ENCODE measurements at regions not wholly inside any gene's neighbourhood (a gene's known extent, or its start where the extent isn't known, plus 50 kb on each side); places are given as distances from the start of the nearest gene placed in this dataset.

DNA sequence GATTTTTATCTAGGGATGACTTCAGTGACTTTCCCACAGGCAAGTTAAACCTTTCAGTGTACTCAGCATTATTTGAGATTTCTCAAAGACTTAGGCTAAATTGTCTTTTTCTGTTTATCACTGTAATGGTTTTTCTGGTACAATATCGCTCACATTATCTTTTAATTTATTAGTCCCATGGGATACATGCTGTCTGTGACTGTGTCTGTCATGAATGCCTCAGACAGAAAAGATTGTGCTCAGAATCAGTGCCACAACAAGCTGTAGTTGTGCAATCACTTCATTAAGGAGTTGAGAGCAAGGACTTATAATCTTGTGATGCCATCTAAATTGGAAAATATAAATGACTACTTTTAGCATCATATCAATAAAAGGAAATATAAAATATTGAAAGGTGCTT is 2374.2 kb upstream of the RAG2 start:
- CTCF ChIA-PET: no interaction called here
- no peak for ATAC-seq
- no peak for TF ChIP-seq POLR2AphosphoS5 (IDR thresholded peaks at IDR 0.05; ENCODE audit: low read depth, low read length)
- no peak for TF ChIP-seq REST (IDR thresholded peaks at IDR 0.05; ENCODE audit: insufficient read depth in 1 of 2, low read depth in 2 of 2, low read length in 1 of 2)
- no peak for TF ChIP-seq SIN3A (IDR thresholded peaks at IDR 0.05; ENCODE audit: borderline replicate concordance, insufficient read depth, low read depth, low read length)
- no peak for TF ChIP-seq TCF7L2 (IDR thresholded peaks at IDR 0.05; ENCODE audit: low read depth, low read length)
- TF ChIP-seq CTCF (IDR thresholded peaks at IDR 0.05): no peak
- in situ Hi-C loops (cut with HindIII; ENCODE audit: low pct_unique_long_range_greater_than_20kb, low sequenced_read_pairs) (no loop called here), intact Hi-C loops (cut with micrococcal nuclease; ENCODE audit: unreplicated experiment) (no loop called here)
- H3K36me3 ChIP-seq (ENCODE audit: control insufficient read depth, insufficient read depth, low read length): no peaks in the 10 kb centered on the region
- no peak overlapping the region for H3K4me3 ChIP-seq (ENCODE audit: low read depth in 2 of 2, low read length in 2 of 2)
- no TSS peak for BruUV-seq (replicated peaks)
- POLR2A ChIA-PET: no interaction called here
- H3K27ac ChIP-seq (ENCODE audit: low read length): no peak overlapping the region
- no peak for DNase-seq (ENCODE audit: low read depth, low spot score)
- H3K4me1 ChIP-seq (ENCODE audit: control insufficient read depth, insufficient read depth, low read length): no peaks in the 10 kb centered on the region
- H3K9me3 ChIP-seq (ENCODE audit: control insufficient read depth, insufficient read depth, low read depth, low read length): no peaks in the 10 kb centered on the region; the same call in 1 of the 2 replicates
- H3K27me3 ChIP-seq (ENCODE audit: control insufficient read depth, insufficient read depth, low read length): no peaks in the 10 kb centered on the region

GRCh38 chr11:38971141-38971540 is 2373.1 kb upstream of the RAG2 start:
- Histone ChIP-seq H3K4me1 (ENCODE audit: control insufficient read depth, insufficient read depth, low read length) (no peaks in the 10 kb centered on the region), H3K9me3 (ENCODE audit: control insufficient read depth, insufficient read depth, low read depth, low read length) (no peaks in the 10 kb centered on the region; the same call in 1 of the 2 replicates), H3K27me3 (ENCODE audit: control insufficient read depth, insufficient read depth, low read length) (no peaks in the 10 kb centered on the region), H3K27ac (ENCODE audit: low read length) (no peak overlapping the region), H3K36me3 (ENCODE audit: control insufficient read depth, insufficient read depth, low read length) (no peaks in the 10 kb centered on the region), H3K4me3 (ENCODE audit: low read depth in 2 of 2, low read length in 2 of 2) (no peak overlapping the region)
- ChIA-PET POLR2A (no interaction called here), CTCF (no interaction called here)
- DNase-seq (ENCODE audit: low read depth, low spot score) (no peak), ATAC-seq (no peak)
- TF ChIP-seq CTCF (IDR thresholded peaks at IDR 0.05) (no peak), POLR2AphosphoS5 (IDR thresholded peaks at IDR 0.05; ENCODE audit: low read depth, low read length) (no peak), TCF7L2 (IDR thresholded peaks at IDR 0.05; ENCODE audit: low read depth, low read length) (no peak), REST (IDR thresholded peaks at IDR 0.05; ENCODE audit: insufficient read depth in 1 of 2, low read depth in 2 of 2, low read length in 1 of 2) (no peak), SIN3A (IDR thresholded peaks at IDR 0.05; ENCODE audit: borderline replicate concordance, insufficient read depth, low read depth, low read length) (no peak)
- BruUV-seq (replicated peaks): no TSS peak
- in situ Hi-C loops (cut with HindIII; ENCODE audit: low pct_unique_long_range_greater_than_20kb, low sequenced_read_pairs) (no loop called here), intact Hi-C loops (cut with micrococcal nuclease; ENCODE audit: unreplicated experiment) (no loop called here)

Measured in Panc1 (cell line).